ENCODE measurements at regions not wholly inside any gene's neighbourhood (a gene's known extent, or its start where the extent isn't known, plus 50 kb on each side); places are given as distances from the start of the nearest gene placed in this dataset.
"Not testable (repeated sequence)": the region's sequence is repeated elsewhere in the genome, so short reads cannot be mapped to it uniquely, and the experiment has no call there.

DNA sequence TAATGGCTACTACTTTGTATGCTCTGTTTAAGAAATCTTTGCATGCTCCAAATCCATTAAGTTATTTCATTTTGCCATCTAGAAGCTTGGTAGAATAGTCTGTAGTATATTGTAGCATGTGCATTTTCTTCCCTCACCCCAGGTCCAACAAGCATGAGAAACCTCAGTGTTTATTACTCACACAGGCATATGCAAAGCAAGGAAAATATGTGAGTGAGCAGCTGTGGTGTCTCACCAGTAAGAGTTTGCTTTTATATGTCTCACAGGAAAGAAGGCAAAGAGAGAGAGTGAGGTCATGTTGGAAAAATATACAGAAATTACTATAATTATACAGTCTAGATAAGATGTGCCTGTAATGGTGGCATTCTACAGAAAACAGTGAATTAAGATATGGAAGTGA lies 312.5 kb downstream of the C3orf38 start:
- TF ChIP-seq, protein P1, sequence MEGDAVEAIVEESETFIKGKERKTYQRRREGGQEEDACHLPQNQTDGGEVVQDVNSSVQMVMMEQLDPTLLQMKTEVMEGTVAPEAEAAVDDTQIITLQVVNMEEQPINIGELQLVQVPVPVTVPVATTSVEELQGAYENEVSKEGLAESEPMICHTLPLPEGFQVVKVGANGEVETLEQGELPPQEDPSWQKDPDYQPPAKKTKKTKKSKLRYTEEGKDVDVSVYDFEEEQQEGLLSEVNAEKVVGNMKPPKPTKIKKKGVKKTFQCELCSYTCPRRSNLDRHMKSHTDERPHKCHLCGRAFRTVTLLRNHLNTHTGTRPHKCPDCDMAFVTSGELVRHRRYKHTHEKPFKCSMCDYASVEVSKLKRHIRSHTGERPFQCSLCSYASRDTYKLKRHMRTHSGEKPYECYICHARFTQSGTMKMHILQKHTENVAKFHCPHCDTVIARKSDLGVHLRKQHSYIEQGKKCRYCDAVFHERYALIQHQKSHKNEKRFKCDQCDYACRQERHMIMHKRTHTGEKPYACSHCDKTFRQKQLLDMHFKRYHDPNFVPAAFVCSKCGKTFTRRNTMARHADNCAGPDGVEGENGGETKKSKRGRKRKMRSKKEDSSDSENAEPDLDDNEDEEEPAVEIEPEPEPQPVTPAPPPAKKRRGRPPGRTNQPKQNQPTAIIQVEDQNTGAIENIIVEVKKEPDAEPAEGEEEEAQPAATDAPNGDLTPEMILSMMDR (conservative IDR thresholded peaks at IDR 0.05), result no peak
- TF ChIP-seq ZFX (IDR thresholded peaks at IDR 0.05), result no peak
- no peak overlapping the region for H3K27ac ChIP-seq

DNA sequence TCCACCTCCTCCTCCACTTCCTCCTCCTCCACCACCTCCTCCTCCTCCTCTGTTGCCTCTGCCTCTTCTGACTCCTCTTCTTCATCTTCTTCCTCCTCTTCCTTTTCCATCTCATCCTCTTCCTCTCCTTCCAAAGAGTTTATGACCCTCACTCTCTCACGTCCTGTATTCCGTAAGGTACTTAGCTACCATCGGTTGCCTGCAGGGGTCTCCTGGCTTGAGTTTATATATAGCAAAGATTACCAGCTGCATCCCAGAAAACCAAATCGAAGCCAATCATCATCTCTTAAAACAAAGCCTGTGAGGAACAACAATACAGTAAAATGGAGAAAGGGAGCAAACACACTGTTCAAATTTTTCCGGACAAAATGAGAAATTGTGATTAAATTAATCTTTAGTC lies 317.4 kb downstream of the C3orf38 start:
- H3K27ac ChIP-seq, result no peak overlapping the region
- no peak for TF ChIP-seq ZFX (IDR thresholded peaks at IDR 0.05)
- TF ChIP-seq, protein P1 (conservative IDR thresholded peaks at IDR 0.05), result no peak

DNA sequence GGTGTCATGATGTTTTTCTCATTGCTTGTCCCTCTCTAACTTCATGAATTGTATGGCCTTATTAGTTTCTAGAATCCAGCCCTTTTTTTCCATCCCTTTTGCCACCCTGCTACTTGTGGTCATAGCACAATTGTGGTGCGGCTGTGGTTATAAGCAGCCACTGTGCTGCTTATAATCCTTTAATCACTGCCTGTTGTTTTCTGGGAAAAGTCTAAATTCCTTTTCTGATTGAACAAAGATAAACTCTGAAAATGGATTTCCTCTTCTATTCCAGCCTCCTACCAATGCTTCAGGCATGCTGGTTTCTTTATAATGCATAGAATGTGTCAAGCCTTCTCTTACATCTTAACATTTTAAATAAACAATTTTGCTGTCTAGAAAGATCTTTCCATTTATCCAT lies 319.5 kb downstream of the C3orf38 start:
- TF ChIP-seq, protein P1 (conservative IDR thresholded peaks at IDR 0.05), result no peak
- no peak for TF ChIP-seq ZFX (IDR thresholded peaks at IDR 0.05)
- no peak overlapping the region for H3K27ac ChIP-seq

DNA sequence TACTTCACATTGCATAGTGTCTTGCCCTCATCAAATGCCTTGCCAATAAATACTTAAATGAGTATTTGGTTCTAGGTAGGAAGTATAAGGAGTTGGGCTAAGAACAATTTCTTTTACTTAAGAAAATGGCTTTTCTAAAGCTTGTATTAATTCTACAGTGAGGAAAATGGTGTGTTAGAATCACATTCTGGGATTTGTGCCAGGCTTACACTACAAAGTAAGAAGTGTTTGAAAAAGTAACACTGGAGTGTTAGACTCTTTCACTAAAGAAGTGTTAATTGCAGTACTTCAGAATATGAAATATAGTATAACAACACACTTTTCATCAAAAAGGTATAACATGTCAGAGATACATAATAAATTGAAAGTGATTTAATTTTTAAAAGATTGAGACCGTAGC lies 328.7 kb downstream of the C3orf38 start:
- no peak overlapping the region for H3K27ac ChIP-seq
- TF ChIP-seq ZFX (IDR thresholded peaks at IDR 0.05), result no peak
- TF ChIP-seq, protein P1 (conservative IDR thresholded peaks at IDR 0.05), result no peak

DNA sequence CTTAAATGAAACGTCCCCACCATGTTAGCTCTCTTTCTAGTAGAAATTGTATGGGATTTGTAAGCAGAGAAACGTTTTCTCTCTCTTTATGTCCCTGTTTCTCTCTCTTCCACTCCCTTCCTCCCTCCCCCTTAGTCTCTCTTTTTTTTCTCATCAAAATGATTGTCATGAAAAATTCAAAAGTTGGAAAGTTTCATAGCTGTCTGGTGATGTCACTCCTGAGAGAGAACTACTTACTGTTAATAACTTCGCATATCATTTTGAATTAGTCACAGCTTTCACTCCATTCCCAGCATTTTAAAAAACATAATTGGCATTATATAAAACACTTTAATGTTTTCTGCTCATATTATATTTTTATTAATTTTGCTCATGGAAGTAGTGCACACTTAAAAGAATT lies 331.1 kb downstream of the C3orf38 start:
- TF ChIP-seq ZFX (IDR thresholded peaks at IDR 0.05), result no peak
- TF ChIP-seq, protein P1 (conservative IDR thresholded peaks at IDR 0.05), result no peak
- no peak overlapping the region for H3K27ac ChIP-seq

DNA sequence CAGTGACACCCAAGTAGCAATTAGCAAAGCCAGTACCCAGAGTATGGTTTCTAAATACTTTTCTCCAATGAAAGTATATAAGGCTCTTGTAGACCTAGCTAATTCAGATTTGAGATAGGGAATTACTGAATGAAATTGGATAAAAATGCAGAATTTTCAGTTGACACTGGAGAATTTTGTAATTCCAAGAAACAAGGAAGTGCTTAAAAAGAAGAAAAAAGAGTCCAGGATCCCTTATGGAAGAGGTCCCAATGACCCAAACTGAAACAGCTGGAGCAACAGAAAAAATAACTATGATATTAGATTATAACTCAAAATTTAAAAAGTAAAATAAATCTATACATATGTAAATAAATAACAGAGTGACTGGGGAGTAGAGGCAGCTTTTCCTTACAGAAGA lies 335.2 kb downstream of the C3orf38 start:
- H3K27ac ChIP-seq, result no peak overlapping the region
- TF ChIP-seq ZFX (IDR thresholded peaks at IDR 0.05), result no peak
- TF ChIP-seq, protein P1 (conservative IDR thresholded peaks at IDR 0.05), result no peak

DNA sequence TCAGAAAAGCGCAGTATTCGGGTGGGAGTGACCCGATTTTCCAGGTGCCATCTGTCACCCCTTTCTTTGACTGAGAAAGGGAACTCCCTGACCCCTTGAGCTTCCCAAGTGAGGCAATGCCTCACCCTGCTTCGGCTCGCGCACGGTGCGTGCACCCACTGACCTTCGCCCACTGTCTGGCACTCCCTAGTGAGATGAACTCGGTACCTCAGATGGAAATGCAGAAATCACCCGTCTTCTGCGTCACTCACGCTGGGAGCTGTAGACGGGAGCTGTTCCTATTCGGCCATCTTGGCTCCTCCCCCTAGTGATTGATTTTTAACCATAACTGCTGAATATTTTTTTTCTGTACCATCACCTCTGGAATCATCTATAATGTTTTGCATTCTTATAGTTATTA lies 359.1 kb downstream of the C3orf38 start:
- not testable (repeated sequence) for H3K27ac ChIP-seq

DNA sequence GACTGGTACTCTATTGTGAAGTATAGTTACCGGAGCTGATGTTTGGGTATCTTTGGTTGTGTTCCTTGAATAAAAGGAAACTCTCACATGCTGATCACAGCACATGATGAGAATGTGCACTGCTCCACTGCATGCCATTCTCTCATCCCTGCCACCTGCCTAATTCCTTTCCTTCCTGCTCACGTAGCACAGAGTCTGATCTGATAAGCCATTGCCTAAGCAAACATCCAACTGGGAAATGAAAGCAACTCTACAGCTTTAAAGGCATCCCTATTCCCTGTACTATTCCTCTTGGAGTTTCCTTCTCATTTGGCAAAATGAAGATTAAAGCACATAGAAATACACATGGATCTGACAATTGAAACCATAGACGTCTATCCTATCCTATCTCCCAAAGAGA lies 359.8 kb downstream of the C3orf38 start:
- TF ChIP-seq ZFX (IDR thresholded peaks at IDR 0.05), result no peak
- TF ChIP-seq, protein P1 (conservative IDR thresholded peaks at IDR 0.05), result no peak
- no peak overlapping the region for H3K27ac ChIP-seq

Measured in C4-2B (cell line).